ENCODE measurements at regions not wholly inside any gene's neighbourhood (a gene's known extent, or its start where the extent isn't known, plus 50 kb on each side); places are given as distances from the start of the nearest gene placed in this dataset.
"Not testable (repeated sequence)": the region's sequence is repeated elsewhere in the genome, so short reads cannot be mapped to it uniquely, and the experiment has no call there.

- DNase-seq: no peak
These were observed 113.9 kb upstream of the IMMP2L start for GRCh38 chr7:111676167-111676566.

GRCh38 chr7:111672901-111673300, 110.6 kb upstream of the IMMP2L start:
- no peak for DNase-seq

GRCh38 chr7:111671927-111672326, 109.6 kb upstream of the IMMP2L start:
- no peak for DNase-seq

GRCh38 chr7:111668711-111669110, 106.4 kb upstream of the IMMP2L start:
- no peak for DNase-seq

- DNase-seq: no peak
These were observed 105.2 kb upstream of the IMMP2L start for GRCh38 chr7:111667488-111667887.

- DNase-seq: no peak
These were observed 104.0 kb upstream of the IMMP2L start for GRCh38 chr7:111666260-111666659.

- DNase-seq: no peak
These were observed 101.5 kb upstream of the IMMP2L start for GRCh38 chr7:111663771-111664170.

- DNase-seq: no peak
These were observed 100.1 kb upstream of the IMMP2L start for GRCh38 chr7:111662386-111662785.

GRCh38 chr7:111660478-111660877, 98.2 kb upstream of the IMMP2L start:
- DNase-seq: no peak

- no peak for DNase-seq
These were observed 96.3 kb upstream of the IMMP2L start for GRCh38 chr7:111658546-111658945.

- DNase-seq: no peak
These were observed 94.7 kb upstream of the IMMP2L start for GRCh38 chr7:111657018-111657417.

GRCh38 chr7:111654343-111654742, 92.1 kb upstream of the IMMP2L start:
- no peak for DNase-seq

GRCh38 chr7:111653846-111654245, 91.6 kb upstream of the IMMP2L start:
- no peak for DNase-seq

- peak; percentile 60 for DNase-seq
These were observed 88.2 kb upstream of the IMMP2L start for GRCh38 chr7:111650456-111650999.

- no peak for DNase-seq
These were observed 85.6 kb upstream of the IMMP2L start for GRCh38 chr7:111647881-111648280.

GRCh38 chr7:111644595-111644994, 82.3 kb upstream of the IMMP2L start:
- DNase-seq: not testable (repeated sequence)

- DNase-seq: no peak
These were observed 80.1 kb upstream of the IMMP2L start for GRCh38 chr7:111642373-111642772.

- no peak for DNase-seq
These were observed 78.1 kb upstream of the IMMP2L start for GRCh38 chr7:111640416-111640815.

- peak; percentile 53 for DNase-seq
These were observed 77.6 kb upstream of the IMMP2L start for GRCh38 chr7:111639934-111640333.

- no peak for DNase-seq
These were observed 75.8 kb upstream of the IMMP2L start for GRCh38 chr7:111638078-111638477.

- DNase-seq: no peak
These were observed 71.6 kb upstream of the IMMP2L start for GRCh38 chr7:111633878-111634277.

GRCh38 chr7:111630862-111631261, 68.6 kb upstream of the IMMP2L start:
- no peak for DNase-seq

- no peak for DNase-seq
These were observed 59.8 kb upstream of the IMMP2L start for GRCh38 chr7:111622084-111622483.
